H9 (cell line): ENCODE measurements at regions not wholly inside any gene's neighbourhood (a gene's known extent, or its start where the extent isn't known, plus 50 kb on each side); places are given as distances from the start of the nearest gene placed in this dataset.

Experiments used
- DNase-seq: peaks from one replicate; pipeline ENCODE4 v3.0.0-alpha.2; 2017
- H2AFZ ChIP-seq: one replicate; pipeline ENCODE4 v1.6.1; 2013; ENCODE audit warnings: mild to moderate bottlenecking, low read length, control low read depth, moderate library complexity
- H2AK5ac ChIP-seq: 2 replicates; pipeline ENCODE4 v1.6.1; 2013; ENCODE audit warnings: low read length, control low read depth, mixed read lengths; ENCODE audit not compliant: insufficient read length
- H2BK120ac ChIP-seq: one replicate; pipeline ENCODE4 v1.6.1; 2013; ENCODE audit warnings: low read depth, mild to moderate bottlenecking, low read length, control low read depth, inconsistent platforms; ENCODE audit not compliant: poor library complexity, severe bottlenecking
- H2BK12ac ChIP-seq: 2 replicates; pipeline ENCODE4 v1.6.1; 2013; ENCODE audit warnings: low read length, control low read depth, mixed read lengths, low read depth; ENCODE audit not compliant: insufficient read length
- H2BK15ac ChIP-seq: 2 replicates; pipeline ENCODE4 v1.6.1; 2013; ENCODE audit warnings: low read depth, low read length, control low read depth
- H2BK20ac ChIP-seq: one replicate; pipeline ENCODE4 v1.6.1; 2013; ENCODE audit warnings: low read depth, mild to moderate bottlenecking, low read length, control low read depth, inconsistent platforms; ENCODE audit not compliant: poor library complexity, severe bottlenecking
- H2BK5ac ChIP-seq: 2 replicates; pipeline ENCODE4 v1.6.1; 2013; ENCODE audit warnings: low read length, control low read depth, mixed read lengths; ENCODE audit not compliant: insufficient read length
- H3K14ac ChIP-seq: 2 replicates; pipeline ENCODE4 v1.6.1; 2013; ENCODE audit warnings: low read length, control low read depth; ENCODE audit not compliant: insufficient read depth
- H3K18ac ChIP-seq: 2 replicates; pipeline ENCODE4 v1.6.1; 2013; ENCODE audit warnings: low read depth, mild to moderate bottlenecking, mixed read lengths, low read length, control low read depth; ENCODE audit not compliant: insufficient read length
- H3K23ac ChIP-seq: 2 replicates; pipeline ENCODE4 v1.6.1; 2013; ENCODE audit warnings: low read length, control low read depth, mixed read lengths, low read depth; ENCODE audit not compliant: insufficient read length
- H3K23me2 ChIP-seq: 2 replicates; pipeline ENCODE4 v1.6.1; 2013; ENCODE audit warnings: low read depth, mild to moderate bottlenecking, mixed read lengths, low read length, control low read depth; ENCODE audit not compliant: insufficient read length, poor library complexity, severe bottlenecking
- H3K27ac ChIP-seq: 2 replicates; pipeline ENCODE4 v1.5.1; 2013; ENCODE audit warnings: low read length, control low read depth, mixed read lengths, low read depth; ENCODE audit not compliant: insufficient read length
- H3K27me3 ChIP-seq: 2 replicates; pipeline ENCODE4 v1.6.1; 2013; ENCODE audit warnings: low read length, control low read depth, inconsistent platforms; ENCODE audit not compliant: insufficient read depth
- H3K4ac ChIP-seq: 2 replicates; pipeline ENCODE4 v1.6.1; 2013; ENCODE audit warnings: low read depth, mild to moderate bottlenecking, control low read depth, inconsistent platforms, low read length, moderate library complexity
- H3K4me1 ChIP-seq: 2 replicates; pipeline ENCODE4 v1.6.1; 2013; ENCODE audit warnings: low read length, control low read depth, inconsistent platforms; ENCODE audit not compliant: insufficient read depth
- H3K4me2 ChIP-seq: 2 replicates; pipeline ENCODE4 v1.6.1; 2013; ENCODE audit warnings: low read length, control low read depth, mixed read lengths; ENCODE audit not compliant: insufficient read length, insufficient read depth
- H3K56ac ChIP-seq: 2 replicates; pipeline ENCODE4 v1.6.1; 2013; ENCODE audit warnings: low read depth, mild to moderate bottlenecking, mixed read lengths, low read length, control low read depth; ENCODE audit not compliant: insufficient read length
- H3K79me1 ChIP-seq: 2 replicates; pipeline ENCODE4 v1.6.1; 2013; ENCODE audit warnings: low read depth, mild to moderate bottlenecking, moderate library complexity, low read length, control low read depth, inconsistent platforms; ENCODE audit not compliant: insufficient read depth, poor library complexity, severe bottlenecking
- H3K79me2 ChIP-seq: 2 replicates; pipeline ENCODE4 v1.6.1; 2013; ENCODE audit warnings: low read length, control low read depth, inconsistent platforms; ENCODE audit not compliant: insufficient read depth
- H3K9ac ChIP-seq: 2 replicates; pipeline ENCODE4 v1.6.1; 2013; ENCODE audit warnings: low read length, control low read depth, mixed read lengths; ENCODE audit not compliant: insufficient read length; ENCODE audit errors: extremely low read depth
- H3K9me3 ChIP-seq: one replicate; pipeline ENCODE4 v1.6.1; 2013; ENCODE audit warnings: low read depth, low read length, inconsistent platforms; ENCODE audit not compliant: control insufficient read depth
- H3T11ph ChIP-seq: one replicate; pipeline ENCODE4 v1.6.1; 2013; ENCODE audit warnings: mild to moderate bottlenecking, low read length, control low read depth, inconsistent platforms
- H4K20me1 ChIP-seq: one replicate; pipeline ENCODE4 v1.6.1; 2013; ENCODE audit not compliant: control insufficient read depth, insufficient read length, insufficient read depth
- H4K5ac ChIP-seq: 2 replicates; pipeline ENCODE4 v1.6.1; 2013; ENCODE audit warnings: low read depth, mild to moderate bottlenecking, mixed read lengths, low read length, control low read depth; ENCODE audit not compliant: insufficient read length
- H4K8ac ChIP-seq: replicated peaks from 2 replicates; pipeline ENCODE4 v1.6.1; 2013; ENCODE audit warnings: low read length, control low read depth, mixed read lengths, low read depth; ENCODE audit not compliant: insufficient read length
- H4K91ac ChIP-seq: 2 replicates; pipeline ENCODE4 v1.6.1; 2013; ENCODE audit warnings: low read depth, mild to moderate bottlenecking, moderate library complexity, mixed read lengths, low read length, control low read depth; ENCODE audit not compliant: insufficient read length
- H3K27ac Mint-ChIP-seq, 3 experiments: 2 replicates in 2 of 3; 3 replicates in 1 of 3; pipeline ENCODE4 v1.8.0; 2020 to 2021; ENCODE audit warnings: mixed read lengths in 3 of 3, mild to moderate bottlenecking in 1 of 3, moderate library complexity in 1 of 3
- H3K27me3 Mint-ChIP-seq: 2 replicates; pipeline ENCODE4 v1.8.0; 2021; ENCODE audit warnings: low read depth, mild to moderate bottlenecking, moderate library complexity, mixed read lengths
- H3K36me3 Mint-ChIP-seq, 3 experiments: 2 replicates in 2 of 3; 3 replicates in 1 of 3; pipeline ENCODE4 v1.8.0; 2020 to 2021; ENCODE audit warnings: low read depth in 3 of 3, mixed read lengths in 3 of 3; ENCODE audit not compliant: insufficient read depth in 1 of 3
- H3K4me1 Mint-ChIP-seq, 2 experiments: 2 replicates each; pipeline ENCODE4 v1.8.0; 2020; ENCODE audit warnings: mixed read lengths in 2 of 2
- H3K4me3 Mint-ChIP-seq, 2 experiments: 2 replicates in 1 of 2; 3 replicates in 1 of 2; pipeline ENCODE4 v1.8.0; 2020 to 2021; ENCODE audit warnings: mild to moderate bottlenecking in 2 of 2, mixed read lengths in 2 of 2, moderate library complexity in 1 of 2
- H3K9me3 Mint-ChIP-seq, 2 experiments: 2 replicates in 1 of 2; 3 replicates in 1 of 2; pipeline ENCODE4 v1.8.0; 2020; ENCODE audit warnings: mild to moderate bottlenecking in 2 of 2, mixed read lengths in 2 of 2, moderate library complexity in 1 of 2
- WGBS: extraction: QIAGEN DNeasy Blood & Tissue Kit; methylation state at CpG from one replicate; pipeline ENCODE4 v1.1.7; 2013; ENCODE audit warnings: missing lambda C conversion rate, low lambda C conversion rate, mixed read lengths; ENCODE audit not compliant: insufficient read length; ENCODE audit errors: extremely low coverage; 5-methylcytosine and 5-hydroxymethylcytosine counted together
- TF ChIP-seq, protein P1 (sequence below): fragments of 200-600 bp; sonication (generic); conservative IDR thresholded peaks from 3 replicates; pipeline ENCODE4 v1.8.0; 2021; ENCODE audit warnings: antibody characterized with exemption, mild to moderate bottlenecking

DNA sequence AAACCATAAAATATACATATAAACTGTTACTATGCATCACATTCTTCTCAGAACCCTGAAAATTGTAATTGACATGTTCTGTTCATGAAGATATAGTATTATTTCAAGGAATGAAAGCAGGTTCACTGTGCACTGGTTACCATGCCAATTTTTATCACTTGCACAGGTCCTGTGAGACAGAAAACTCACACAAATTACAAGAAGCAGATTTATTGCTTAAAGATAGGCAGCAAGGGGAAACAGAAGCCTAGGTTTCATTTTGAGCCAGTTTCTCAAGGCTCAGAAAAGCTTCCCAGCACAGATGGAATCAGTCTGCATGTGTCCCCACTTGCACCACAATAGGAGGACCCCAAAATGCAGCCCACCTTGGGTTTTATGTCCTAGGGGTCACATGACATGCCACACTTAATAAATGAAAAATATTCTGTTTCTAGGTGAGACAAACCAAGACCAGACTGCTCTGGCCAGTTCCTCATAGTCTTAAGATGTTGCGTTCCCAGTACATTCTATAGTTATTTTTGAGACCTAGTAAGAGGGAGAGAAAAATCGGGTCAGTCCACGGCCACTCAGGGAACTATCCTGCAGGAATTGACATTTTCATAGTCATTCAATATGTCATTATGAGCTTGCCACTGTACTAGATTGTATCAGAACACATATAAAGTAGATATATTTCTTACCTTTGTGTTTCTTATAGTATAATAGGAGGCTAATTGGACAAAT, 459.1 kb upstream of the ATXN8OS start:
- no peaks in the 10 kb centered on the region for H3K27me3 ChIP-seq
- no peak overlapping the region for H2AK5ac ChIP-seq
- no peak overlapping the region for H2BK20ac ChIP-seq
- no peaks in the 10 kb centered on the region for H3K4me1 Mint-ChIP-seq
- no peak overlapping the region for H2BK15ac ChIP-seq
- no peaks in the 10 kb centered on the region for H3K79me2 ChIP-seq
- H4K5ac ChIP-seq: no peak overlapping the region
- peaks cover 11% of the 10 kb centered on the region in 2 experiments for H3K9me3 Mint-ChIP-seq
- H2BK5ac ChIP-seq: no peak overlapping the region
- H3K14ac ChIP-seq: no peak overlapping the region
- no peak overlapping the region for H2AFZ ChIP-seq
- H3K4me1 ChIP-seq: no peaks in the 10 kb centered on the region
- no peak overlapping the region for H2BK12ac ChIP-seq
- H3K9me3 ChIP-seq: peaks cover 9% of the 10 kb centered on the region
- no peaks in the 10 kb centered on the region for H3K27me3 Mint-ChIP-seq
- no peak overlapping the region for H3K23ac ChIP-seq
- H2BK120ac ChIP-seq: no peak overlapping the region
- H3K18ac ChIP-seq: no peak overlapping the region
- H4K91ac ChIP-seq: no peak overlapping the region
- TF ChIP-seq, protein P1, sequence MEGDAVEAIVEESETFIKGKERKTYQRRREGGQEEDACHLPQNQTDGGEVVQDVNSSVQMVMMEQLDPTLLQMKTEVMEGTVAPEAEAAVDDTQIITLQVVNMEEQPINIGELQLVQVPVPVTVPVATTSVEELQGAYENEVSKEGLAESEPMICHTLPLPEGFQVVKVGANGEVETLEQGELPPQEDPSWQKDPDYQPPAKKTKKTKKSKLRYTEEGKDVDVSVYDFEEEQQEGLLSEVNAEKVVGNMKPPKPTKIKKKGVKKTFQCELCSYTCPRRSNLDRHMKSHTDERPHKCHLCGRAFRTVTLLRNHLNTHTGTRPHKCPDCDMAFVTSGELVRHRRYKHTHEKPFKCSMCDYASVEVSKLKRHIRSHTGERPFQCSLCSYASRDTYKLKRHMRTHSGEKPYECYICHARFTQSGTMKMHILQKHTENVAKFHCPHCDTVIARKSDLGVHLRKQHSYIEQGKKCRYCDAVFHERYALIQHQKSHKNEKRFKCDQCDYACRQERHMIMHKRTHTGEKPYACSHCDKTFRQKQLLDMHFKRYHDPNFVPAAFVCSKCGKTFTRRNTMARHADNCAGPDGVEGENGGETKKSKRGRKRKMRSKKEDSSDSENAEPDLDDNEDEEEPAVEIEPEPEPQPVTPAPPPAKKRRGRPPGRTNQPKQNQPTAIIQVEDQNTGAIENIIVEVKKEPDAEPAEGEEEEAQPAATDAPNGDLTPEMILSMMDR: no peak
- WGBS: no CpG with 5 or more reads among the region's 3 CpGs
- H3T11ph ChIP-seq: no peak overlapping the region
- H3K23me2 ChIP-seq: no peaks in the 10 kb centered on the region
- no peak overlapping the region for H4K8ac ChIP-seq
- no peak overlapping the region for H3K4me2 ChIP-seq
- H3K27ac Mint-ChIP-seq: no peak overlapping the region
- H3K27ac ChIP-seq: no peak overlapping the region
- DNase-seq: no peak
- H3K4me3 Mint-ChIP-seq: no peak overlapping the region
- no peak overlapping the region for H3K56ac ChIP-seq
- peaks cover 2 to 12% (median 8%) of the 10 kb centered on the region in 3 experiments; a peak in 5 of 7 replicates for H3K36me3 Mint-ChIP-seq
- no peak overlapping the region for H3K4ac ChIP-seq
- no peaks in the 10 kb centered on the region for H3K79me1 ChIP-seq
- no peaks in the 10 kb centered on the region for H4K20me1 ChIP-seq
- H3K9ac ChIP-seq: no peak overlapping the region
